AG04449 (cell line): ENCODE measurements at regions not wholly inside any gene's neighbourhood (a gene's known extent, or its start where the extent isn't known, plus 50 kb on each side); places are given as distances from the start of the nearest gene placed in this dataset.

Experiments
- CTCF ChIA-PET: fragments of 350-600 bp; formaldehyde crosslinking; extraction: SDS; loops from one replicate; lab custom pipeline; 2021; ENCODE audit warnings: antibody characterized with exemption; lab: Yijun Ruan, JAX
- POLR2A ChIA-PET: fragments of 400-600, 350-600 bp; formaldehyde crosslinking; extraction: SDS; loops from one replicate; lab custom pipeline; 2020; ENCODE audit warnings: antibody characterized with exemption, inconsistent platforms; lab: Yijun Ruan, JAX
- DNase-seq: peaks from one replicate; pipeline ENCODE4 v3.0.0-alpha.2; 2010; ENCODE audit warnings: low read depth, low spot score
- H3K4me3 ChIP-seq: 2 replicates; pipeline ENCODE4 v1.5.1; 2011; ENCODE audit warnings: low read depth, mild to moderate bottlenecking, control low read depth, low read length
- CTCF ChIP-seq: IDR thresholded peaks from one replicate; pipeline ENCODE4 v1.5.1; 2011; ENCODE audit warnings: mild to moderate bottlenecking, moderate library complexity, low read length, control low read depth, inconsistent platforms; ENCODE audit not compliant: insufficient read depth; ENCODE audit errors: missing control alignments

- ChIA-PET CTCF (interaction anchor here (5.0 to 29.0 kb wide), 3 partner anchors 11 to 289 kb away, joined by 40 to 1945 read pairs (median 112); no protein-coding TSS in a partner anchor), POLR2A (no interaction called here)
- TF ChIP-seq CTCF: no peak
- DNase-seq: no peak
- peak overlapping the region; percentile 12; the same call in 1 of the 2 replicates for H3K4me3 ChIP-seq
These were observed 86.8 kb upstream of the ARHGAP29 start for GRCh38 chr1:94324178-94324544.

- ChIA-PET CTCF (interaction anchor here (5.0 to 29.0 kb wide), 3 partner anchors 12 to 288 kb away, joined by 40 to 1945 read pairs (median 112); no protein-coding TSS in a partner anchor), POLR2A (no interaction called here)
- no peak for TF ChIP-seq CTCF
- no peak overlapping the region for H3K4me3 ChIP-seq
- no peak for DNase-seq
These were observed 86.2 kb upstream of the ARHGAP29 start for GRCh38 chr1:94323311-94324177.

GRCh38 chr1:94322696-94323095 is 85.3 kb upstream of the ARHGAP29 start:
- no peak overlapping the region for H3K4me3 ChIP-seq
- no peak for DNase-seq
- ChIA-PET POLR2A (no interaction called here), CTCF (interaction anchor here (1.3 to 29.0 kb wide), 4 partner anchors 9 to 287 kb away, joined by 4 to 1945 read pairs (median 59); no protein-coding TSS in a partner anchor)
- TF ChIP-seq CTCF: no peak

GRCh38 chr1:94321662-94322061 is 84.3 kb upstream of the ARHGAP29 start:
- CTCF ChIA-PET: interaction anchor here (1.0 to 29.0 kb wide), 6 partner anchors 10 to 412 kb away, joined by 3 to 1945 read pairs (median 5); partner anchors contain the start of gene GCLM
- no peak for DNase-seq
- no peak overlapping the region for H3K4me3 ChIP-seq
- TF ChIP-seq CTCF: no peak
- POLR2A ChIA-PET: no interaction called here

GRCh38 chr1:94319319-94320102 is 82.1 kb upstream of the ARHGAP29 start:
- POLR2A ChIA-PET: no interaction called here
- no peak overlapping the region for H3K4me3 ChIP-seq
- no peak for TF ChIP-seq CTCF
- CTCF ChIA-PET: interaction anchor here (1.1 to 29.0 kb wide), 4 partner anchors 11 to 284 kb away, joined by 3 to 1945 read pairs (median 59); no protein-coding TSS in a partner anchor
- no peak for DNase-seq
